Kidney (tissue), 13 donors: ENCODE measurements at regions not wholly inside any gene's neighbourhood (a gene's known extent, or its start where the extent isn't known, plus 50 kb on each side); places are given as distances from the start of the nearest gene placed in this dataset.

Experiments used
- DNase-seq, 5 donors: peaks; one replicate each; pipeline ENCODE4 v3.0.0-alpha.2; 2013 to 2020
- FAIRE-seq: peaks from 2 replicates; lab custom pipeline; 2012; peaks lifted over from hg19 to GRCh38; lab: Jason Lieb, UNC
- H3K27ac ChIP-seq, 2 donors: one replicate each; pipeline ENCODE4 v1.7.0; 2013; ENCODE audit warnings: low read depth in 2 of 2, low read length in 2 of 2, inconsistent platforms in 1 of 2
- H3K27me3 ChIP-seq: one replicate; pipeline ENCODE4 v1.7.1; 2013; ENCODE audit warnings: low read length, inconsistent platforms; ENCODE audit not compliant: control insufficient read depth, insufficient read depth
- H3K36me3 ChIP-seq, 3 donors: one replicate each; pipeline versions ENCODE4 v1.7.0 to v1.7.1; 2013; ENCODE audit warnings: low read length in 3 of 3, control low read depth in 1 of 3, inconsistent platforms in 1 of 3; ENCODE audit not compliant: insufficient read depth in 3 of 3, control insufficient read depth in 2 of 3
- H3K4me1 ChIP-seq, 3 donors: one replicate each; pipeline versions ENCODE4 v1.7.0 to v1.7.1; 2013; ENCODE audit warnings: low read length in 3 of 3, inconsistent platforms in 1 of 3, low read depth in 1 of 3; ENCODE audit not compliant: control insufficient read depth in 2 of 3, insufficient read depth in 2 of 3
- H3K4me3 ChIP-seq, 3 donors: one replicate each; pipeline versions ENCODE4 v1.7.0 to v1.8.1; 2013; ENCODE audit warnings: low read length in 3 of 3, control low read depth in 1 of 3, inconsistent platforms in 1 of 3
- H3K9ac ChIP-seq, 3 donors: one replicate each; pipeline versions ENCODE4 v1.7.0 to v1.7.1; 2013; ENCODE audit warnings: low read length in 3 of 3, control low read depth in 1 of 3, inconsistent platforms in 1 of 3
- H3K9me3 ChIP-seq, 3 donors: one replicate each; pipeline versions ENCODE4 v1.7.0 to v1.7.1; 2013; ENCODE audit warnings: low read length in 3 of 3, control low read depth in 1 of 3, inconsistent platforms in 1 of 3; ENCODE audit not compliant: control insufficient read depth in 2 of 3, insufficient read depth in 1 of 3
- intact Hi-C: fragments of 100-400 bp; cut with DNase I; formaldehyde crosslinking; loops from one replicate; pipeline ENCODE4 v1.11.1; 2022
- TF ChIP-seq, protein P1 (sequence below): IDR thresholded peaks from 3 replicates; pipeline ENCODE4 v1.5.1; 2012; ENCODE audit warnings: mild to moderate bottlenecking, moderate library complexity, borderline replicate concordance; ENCODE audit not compliant: insufficient read depth; ENCODE audit errors: extremely low read depth
- donor health status: control.
- donor health status: control.
- donor health status: control.
- donor health status: control.
- donor health status: control.
- donor health status: DM: yes; HTN: yes; CAD: no.
- donor health status: Normal renal cell carcinoma (clear cell type).

DNA sequence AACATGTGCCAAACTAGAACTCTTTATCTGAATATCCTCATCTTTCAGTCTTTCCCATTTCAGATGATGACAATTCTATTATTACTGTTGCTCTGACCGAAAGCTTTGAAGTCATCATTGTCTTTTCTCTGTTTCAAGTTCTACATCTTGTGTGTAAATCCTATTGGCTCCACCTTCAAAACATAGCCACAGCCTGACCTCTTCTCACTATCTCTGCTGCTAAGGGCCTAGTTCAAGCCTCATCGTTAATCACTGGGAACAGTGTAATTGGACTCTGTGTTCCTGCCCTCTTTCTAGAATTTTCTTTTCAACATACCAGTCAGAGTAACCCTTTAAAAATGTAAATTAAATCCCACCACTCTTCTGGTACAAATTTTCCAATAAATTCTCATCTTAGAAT, 105.1 kb downstream of the OXSM start:
- Histone ChIP-seq H3K9me3 (no peaks in the 10 kb centered on the region), H3K4me1 (no peaks in the 10 kb centered on the region), H3K27me3 (no peaks in the 10 kb centered on the region), H3K4me3 (no peak overlapping the region), H3K9ac (no peak overlapping the region), H3K36me3 (no peaks in the 10 kb centered on the region), H3K27ac (no peak overlapping the region)
- FAIRE-seq (no peak), DNase-seq (no peak)
- intact Hi-C loops = no loop called here
- TF ChIP-seq, protein P1, sequence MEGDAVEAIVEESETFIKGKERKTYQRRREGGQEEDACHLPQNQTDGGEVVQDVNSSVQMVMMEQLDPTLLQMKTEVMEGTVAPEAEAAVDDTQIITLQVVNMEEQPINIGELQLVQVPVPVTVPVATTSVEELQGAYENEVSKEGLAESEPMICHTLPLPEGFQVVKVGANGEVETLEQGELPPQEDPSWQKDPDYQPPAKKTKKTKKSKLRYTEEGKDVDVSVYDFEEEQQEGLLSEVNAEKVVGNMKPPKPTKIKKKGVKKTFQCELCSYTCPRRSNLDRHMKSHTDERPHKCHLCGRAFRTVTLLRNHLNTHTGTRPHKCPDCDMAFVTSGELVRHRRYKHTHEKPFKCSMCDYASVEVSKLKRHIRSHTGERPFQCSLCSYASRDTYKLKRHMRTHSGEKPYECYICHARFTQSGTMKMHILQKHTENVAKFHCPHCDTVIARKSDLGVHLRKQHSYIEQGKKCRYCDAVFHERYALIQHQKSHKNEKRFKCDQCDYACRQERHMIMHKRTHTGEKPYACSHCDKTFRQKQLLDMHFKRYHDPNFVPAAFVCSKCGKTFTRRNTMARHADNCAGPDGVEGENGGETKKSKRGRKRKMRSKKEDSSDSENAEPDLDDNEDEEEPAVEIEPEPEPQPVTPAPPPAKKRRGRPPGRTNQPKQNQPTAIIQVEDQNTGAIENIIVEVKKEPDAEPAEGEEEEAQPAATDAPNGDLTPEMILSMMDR = no peak

DNA sequence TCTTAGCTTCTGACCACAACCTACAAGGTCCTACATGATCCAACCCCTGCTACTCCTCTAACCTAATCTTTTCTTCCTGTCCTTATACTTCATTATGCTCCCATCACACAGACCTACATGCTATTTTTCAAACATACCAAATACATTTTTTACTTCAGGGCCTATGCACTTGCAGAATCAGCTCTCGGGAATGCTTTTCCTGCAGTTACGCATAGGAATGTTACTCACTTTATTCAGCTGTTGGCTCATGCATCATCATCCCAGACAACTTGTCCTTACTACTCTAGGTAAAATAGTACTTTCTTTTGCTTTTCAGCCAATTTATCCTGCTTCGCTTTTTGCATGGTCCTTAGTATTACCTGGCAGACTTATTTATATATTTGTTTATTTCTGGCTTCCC, 105.6 kb downstream of the OXSM start:
- Histone ChIP-seq H3K9me3 (no peaks in the 10 kb centered on the region), H3K4me3 (no peak overlapping the region), H3K36me3 (no peaks in the 10 kb centered on the region), H3K27me3 (no peaks in the 10 kb centered on the region), H3K4me1 (no peaks in the 10 kb centered on the region), H3K9ac (no peak overlapping the region), H3K27ac (no peak overlapping the region)
- FAIRE-seq = no peak
- intact Hi-C loops = no loop called here
- no peak for DNase-seq
- TF ChIP-seq, protein P1 = no peak

DNA sequence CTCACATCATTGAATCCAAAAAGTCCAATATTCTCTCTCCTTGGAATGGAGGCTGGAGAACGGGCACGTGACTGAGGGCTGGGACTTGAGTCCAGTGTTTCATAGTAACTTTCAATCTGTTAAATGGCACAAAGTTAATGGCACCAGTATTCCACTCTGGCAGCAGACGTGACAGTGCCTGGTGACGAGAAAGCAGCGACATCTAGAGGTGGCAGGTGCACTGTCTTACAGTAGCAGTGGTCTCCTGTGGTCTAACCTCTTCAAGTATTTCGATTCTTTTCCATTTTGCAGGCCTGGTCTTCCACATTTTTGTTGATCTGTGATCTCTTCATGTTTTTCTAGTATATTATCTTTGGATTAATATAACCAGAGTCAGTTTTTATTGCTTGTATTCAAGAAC, 107.1 kb downstream of the OXSM start:
- H3K9me3 ChIP-seq = no peaks in the 10 kb centered on the region
- DNase-seq = no peak
- no peak overlapping the region for H3K4me3 ChIP-seq
- FAIRE-seq = no peak
- no peaks in the 10 kb centered on the region for H3K36me3 ChIP-seq
- TF ChIP-seq, protein P1 = peak; percentile 42
- no peaks in the 10 kb centered on the region for H3K27me3 ChIP-seq
- H3K4me1 ChIP-seq = peaks cover 0 to 3% (median 0%) of the 10 kb centered on the region in 3 donors
- no peak overlapping the region for H3K27ac ChIP-seq
- intact Hi-C loops = no loop called here
- H3K9ac ChIP-seq = no peak overlapping the region

DNA sequence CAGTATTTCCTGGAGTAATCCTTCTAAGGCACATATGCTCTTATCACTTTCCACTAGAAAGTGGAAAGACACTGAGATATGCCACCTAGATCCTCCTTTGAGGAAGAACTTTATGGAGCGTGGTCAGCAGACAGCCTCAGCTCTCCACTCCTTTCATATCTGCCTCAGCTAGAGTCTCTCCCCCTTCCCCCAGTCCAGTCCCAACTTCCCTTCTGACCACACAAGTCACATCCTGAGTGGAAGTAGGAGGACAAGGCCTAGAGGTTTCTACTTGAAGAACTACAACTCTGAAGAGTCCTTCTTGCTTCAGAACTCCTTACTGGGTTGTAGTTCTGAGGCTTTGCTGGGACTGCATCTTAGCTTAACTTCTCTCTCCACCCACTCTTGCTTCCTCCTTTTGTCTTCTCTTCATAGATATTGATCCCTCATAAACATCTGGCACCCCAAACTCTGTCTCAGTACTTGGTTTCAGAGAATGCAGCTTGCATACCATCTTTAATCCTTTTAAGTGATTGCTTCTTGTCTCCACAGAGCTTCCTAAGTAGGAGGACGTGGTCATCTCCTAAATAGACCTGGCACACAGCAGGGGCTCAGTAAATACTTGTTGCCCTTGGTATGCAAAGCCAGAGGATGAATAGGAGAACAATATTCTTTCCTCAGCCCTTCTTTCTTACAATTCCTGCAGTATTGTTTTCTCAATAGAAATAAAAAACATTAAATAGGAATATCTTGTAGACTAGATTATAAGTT, 109.6 kb downstream of the OXSM start:
- Histone ChIP-seq H3K4me1 (peaks cover 0 to 3% (median 0%) of the 10 kb centered on the region in 3 donors), H3K27ac (no peak overlapping the region), H3K27me3 (no peaks in the 10 kb centered on the region), H3K9ac (no peak overlapping the region), H3K9me3 (no peaks in the 10 kb centered on the region), H3K4me3 (no peak overlapping the region), H3K36me3 (no peaks in the 10 kb centered on the region)
- intact Hi-C loops = no loop called here
- DNase-seq (no peak), FAIRE-seq (no peak)
- TF ChIP-seq, protein P1 = no peak
